ENCODE measurements at regions not wholly inside any gene's neighbourhood (a gene's known extent, or its start where the extent isn't known, plus 50 kb on each side); places are given as distances from the start of the nearest gene placed in this dataset.

DNA sequence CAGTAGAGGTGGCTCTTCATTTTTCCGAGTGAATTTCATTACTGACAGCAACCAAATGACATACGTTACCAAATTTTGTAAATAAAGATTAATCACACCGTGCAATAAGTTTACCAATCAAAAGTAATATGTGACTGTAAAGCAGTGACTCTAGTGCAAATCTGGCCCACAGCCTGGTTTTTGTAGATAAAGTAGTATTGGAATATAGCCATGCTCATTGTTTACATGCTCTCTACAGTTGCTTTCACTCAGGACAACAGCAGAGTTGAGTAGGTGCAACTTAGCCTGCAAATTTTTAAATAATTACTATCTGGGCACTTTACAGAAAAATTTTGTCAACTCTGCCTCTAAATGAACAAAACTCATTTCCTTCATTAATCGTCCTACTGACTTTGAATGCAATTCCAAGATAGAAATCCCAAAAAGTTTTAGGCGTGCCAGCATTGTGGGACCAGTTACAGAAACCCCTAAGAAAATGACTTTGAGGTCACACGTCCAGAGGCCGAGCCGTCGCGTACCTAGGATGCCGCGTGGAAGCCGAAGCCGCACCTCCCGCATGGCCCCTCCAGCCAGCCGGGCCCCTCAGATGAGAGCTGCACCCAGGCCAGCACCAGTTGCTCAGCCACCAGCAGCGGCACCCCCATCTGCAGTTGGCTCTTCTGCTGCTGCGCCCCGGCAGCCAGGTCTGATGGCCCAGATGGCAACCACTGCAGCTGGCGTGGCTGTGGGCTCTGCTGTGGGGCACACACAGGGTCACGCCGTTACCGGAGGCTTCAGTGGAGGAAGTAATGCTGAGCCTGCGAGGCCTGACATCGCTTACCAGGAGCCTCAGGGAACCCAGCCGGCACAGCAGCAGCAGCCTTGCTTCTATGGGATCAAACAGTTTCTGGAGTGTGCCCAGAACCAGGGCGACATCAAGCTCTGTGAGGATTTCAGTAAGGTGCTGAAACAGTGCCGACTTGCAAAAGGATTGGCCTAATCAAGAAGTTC is 180.7 kb upstream of the TLE4 start:
- Histone ChIP-seq H3K36me3 (ENCODE audit: control insufficient read depth, insufficient read depth, low read length) (no peaks in the 10 kb centered on the region), H3K27me3 (ENCODE audit: control insufficient read depth, insufficient read depth, low read length) (no peaks in the 10 kb centered on the region), H3K4me1 (ENCODE audit: control insufficient read depth, insufficient read depth, low read length) (peaks cover 2% of the 10 kb centered on the region; the same call in 1 of the 2 replicates), H3K27ac (ENCODE audit: low read length) (no peak overlapping the region), H3K4me3 (ENCODE audit: low read length) (no peak overlapping the region), H3K9me3 (ENCODE audit: control insufficient read depth, insufficient read depth, low read length) (no peaks in the 10 kb centered on the region)
- DNase-seq (ENCODE audit: low read depth, low spot score): no peak
- WGBS (ENCODE audit: insufficient coverage, insufficient read length): no CpG with 5 or more reads among the region's 28 CpGs

DNA sequence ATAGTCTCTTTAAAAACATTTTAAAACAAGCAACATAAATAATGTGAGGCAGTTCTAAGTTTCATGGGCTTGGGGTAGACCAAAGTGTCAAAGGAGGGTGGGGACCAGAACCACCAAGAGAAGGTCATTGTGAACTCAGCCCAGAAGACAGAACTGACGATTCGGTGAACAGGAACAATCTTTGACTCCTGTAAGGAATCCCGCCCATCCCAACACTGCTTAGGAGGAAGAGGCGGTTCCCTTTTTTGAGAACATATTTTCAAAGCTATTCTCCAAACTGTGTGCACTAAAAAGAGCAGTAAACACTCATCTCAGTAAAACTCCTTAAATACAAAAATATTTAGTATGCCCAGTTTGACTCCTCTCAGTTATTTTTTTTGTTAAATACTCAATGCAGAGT is 176.5 kb upstream of the TLE4 start:
- no CpG with 5 or more reads among the region's 4 CpGs for WGBS (ENCODE audit: insufficient coverage, insufficient read length)
- H3K36me3 ChIP-seq (ENCODE audit: control insufficient read depth, insufficient read depth, low read length): no peaks in the 10 kb centered on the region
- H3K27me3 ChIP-seq (ENCODE audit: control insufficient read depth, insufficient read depth, low read length): no peaks in the 10 kb centered on the region
- H3K4me3 ChIP-seq (ENCODE audit: low read length): no peak overlapping the region
- H3K9me3 ChIP-seq (ENCODE audit: control insufficient read depth, insufficient read depth, low read length): no peaks in the 10 kb centered on the region
- no peak for DNase-seq (ENCODE audit: low read depth, low spot score)
- H3K27ac ChIP-seq (ENCODE audit: low read length): no peak overlapping the region
- H3K4me1 ChIP-seq (ENCODE audit: control insufficient read depth, insufficient read depth, low read length): peaks cover 3% of the 10 kb centered on the region; the same call in 1 of the 2 replicates

GRCh38 chr9:79395755-79396154 is 176.0 kb upstream of the TLE4 start:
- no CpG with 5 or more reads among the region's 7 CpGs for WGBS (ENCODE audit: insufficient coverage, insufficient read length)
- Histone ChIP-seq H3K27ac (ENCODE audit: low read length) (no peak overlapping the region), H3K27me3 (ENCODE audit: control insufficient read depth, insufficient read depth, low read length) (no peaks in the 10 kb centered on the region), H3K36me3 (ENCODE audit: control insufficient read depth, insufficient read depth, low read length) (no peaks in the 10 kb centered on the region), H3K4me1 (ENCODE audit: control insufficient read depth, insufficient read depth, low read length) (peaks cover 3% of the 10 kb centered on the region; the same call in 1 of the 2 replicates), H3K9me3 (ENCODE audit: control insufficient read depth, insufficient read depth, low read length) (no peaks in the 10 kb centered on the region), H3K4me3 (ENCODE audit: low read length) (no peak overlapping the region)
- no peak for DNase-seq (ENCODE audit: low read depth, low spot score)

- H3K36me3 ChIP-seq (ENCODE audit: control insufficient read depth, insufficient read depth, low read length): no peaks in the 10 kb centered on the region
- H3K4me1 ChIP-seq (ENCODE audit: control insufficient read depth, insufficient read depth, low read length): peaks cover 3% of the 10 kb centered on the region; the same call in 1 of the 2 replicates
- DNase-seq (ENCODE audit: low read depth, low spot score): no peak
- WGBS (ENCODE audit: insufficient coverage, insufficient read length): no CpG with 5 or more reads among the region's 4 CpGs
- no peaks in the 10 kb centered on the region for H3K27me3 ChIP-seq (ENCODE audit: control insufficient read depth, insufficient read depth, low read length)
- H3K9me3 ChIP-seq (ENCODE audit: control insufficient read depth, insufficient read depth, low read length): no peaks in the 10 kb centered on the region
- H3K4me3 ChIP-seq (ENCODE audit: low read length): no peak overlapping the region
- no peak overlapping the region for H3K27ac ChIP-seq (ENCODE audit: low read length)
Observed at GRCh38 chr9:79396168-79396567, 175.6 kb upstream of the TLE4 start.

DNA sequence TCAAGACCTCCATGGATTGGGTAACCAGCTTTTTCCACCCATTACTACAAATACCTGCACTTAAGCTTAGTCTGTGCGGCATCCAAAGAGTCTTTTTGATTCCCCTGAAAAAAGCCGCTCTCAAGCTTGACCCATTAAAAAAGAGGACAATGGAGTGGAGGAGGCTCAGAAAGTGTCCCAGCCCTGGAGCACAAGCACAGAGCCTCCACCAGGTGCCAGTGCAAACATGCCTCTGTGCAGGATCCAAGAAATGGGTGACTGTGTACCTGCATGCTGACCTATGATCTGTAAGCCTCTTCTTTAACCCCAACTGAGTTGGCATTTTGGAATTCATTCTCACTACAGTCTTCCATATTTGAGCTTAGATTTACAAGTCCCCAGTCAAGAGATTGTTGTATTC is 168.3 kb upstream of the TLE4 start:
- Histone ChIP-seq H3K27ac (ENCODE audit: low read length) (no peak overlapping the region), H3K4me1 (ENCODE audit: control insufficient read depth, insufficient read depth, low read length) (no peaks in the 10 kb centered on the region), H3K27me3 (ENCODE audit: control insufficient read depth, insufficient read depth, low read length) (no peaks in the 10 kb centered on the region), H3K4me3 (ENCODE audit: low read length) (no peak overlapping the region), H3K36me3 (ENCODE audit: control insufficient read depth, insufficient read depth, low read length) (no peaks in the 10 kb centered on the region), H3K9me3 (ENCODE audit: control insufficient read depth, insufficient read depth, low read length) (no peaks in the 10 kb centered on the region)
- DNase-seq (ENCODE audit: low read depth, low spot score): no peak
- WGBS (ENCODE audit: insufficient coverage, insufficient read length): no CpG with 5 or more reads among the region's 2 CpGs

DNA sequence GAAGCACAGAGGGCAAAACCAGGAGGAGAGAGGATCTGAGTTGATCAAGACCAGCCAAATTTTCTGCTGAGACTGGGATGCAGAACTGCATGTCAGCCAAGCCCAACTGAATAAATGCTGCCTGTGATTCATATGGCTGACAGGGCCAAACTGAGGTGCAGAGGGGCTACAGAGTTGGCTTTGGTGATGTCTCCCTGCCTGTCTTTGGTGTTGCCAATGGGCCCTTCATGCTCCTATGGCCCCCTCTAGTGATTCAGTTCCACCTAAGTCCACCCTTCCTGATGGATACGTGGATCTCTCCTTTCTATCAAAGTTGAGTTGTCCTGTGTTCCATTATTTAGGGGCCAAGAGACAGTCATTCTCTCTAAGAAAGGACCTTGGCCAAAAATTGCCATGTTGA is 163.6 kb upstream of the TLE4 start:
- Histone ChIP-seq H3K4me1 (ENCODE audit: control insufficient read depth, insufficient read depth, low read length) (peaks cover 1% of the 10 kb centered on the region; the same call in 1 of the 2 replicates), H3K36me3 (ENCODE audit: control insufficient read depth, insufficient read depth, low read length) (no peaks in the 10 kb centered on the region), H3K4me3 (ENCODE audit: low read length) (no peak overlapping the region), H3K9me3 (ENCODE audit: control insufficient read depth, insufficient read depth, low read length) (no peaks in the 10 kb centered on the region), H3K27me3 (ENCODE audit: control insufficient read depth, insufficient read depth, low read length) (no peaks in the 10 kb centered on the region), H3K27ac (ENCODE audit: low read length) (no peak overlapping the region)
- no CpG with 5 or more reads among the region's 1 CpG for WGBS (ENCODE audit: insufficient coverage, insufficient read length)
- DNase-seq (ENCODE audit: low read depth, low spot score): no peak

GRCh38 chr9:79408617-79409016 is 163.1 kb upstream of the TLE4 start:
- Histone ChIP-seq H3K9me3 (ENCODE audit: control insufficient read depth, insufficient read depth, low read length) (no peaks in the 10 kb centered on the region), H3K27me3 (ENCODE audit: control insufficient read depth, insufficient read depth, low read length) (no peaks in the 10 kb centered on the region), H3K4me3 (ENCODE audit: low read length) (no peak overlapping the region), H3K4me1 (ENCODE audit: control insufficient read depth, insufficient read depth, low read length) (peaks cover 1% of the 10 kb centered on the region; the same call in 1 of the 2 replicates), H3K36me3 (ENCODE audit: control insufficient read depth, insufficient read depth, low read length) (no peaks in the 10 kb centered on the region), H3K27ac (ENCODE audit: low read length) (no peak overlapping the region)
- no peak for DNase-seq (ENCODE audit: low read depth, low spot score)
- WGBS (ENCODE audit: insufficient coverage, insufficient read length): no CpG with 5 or more reads among the region's 3 CpGs

DNA sequence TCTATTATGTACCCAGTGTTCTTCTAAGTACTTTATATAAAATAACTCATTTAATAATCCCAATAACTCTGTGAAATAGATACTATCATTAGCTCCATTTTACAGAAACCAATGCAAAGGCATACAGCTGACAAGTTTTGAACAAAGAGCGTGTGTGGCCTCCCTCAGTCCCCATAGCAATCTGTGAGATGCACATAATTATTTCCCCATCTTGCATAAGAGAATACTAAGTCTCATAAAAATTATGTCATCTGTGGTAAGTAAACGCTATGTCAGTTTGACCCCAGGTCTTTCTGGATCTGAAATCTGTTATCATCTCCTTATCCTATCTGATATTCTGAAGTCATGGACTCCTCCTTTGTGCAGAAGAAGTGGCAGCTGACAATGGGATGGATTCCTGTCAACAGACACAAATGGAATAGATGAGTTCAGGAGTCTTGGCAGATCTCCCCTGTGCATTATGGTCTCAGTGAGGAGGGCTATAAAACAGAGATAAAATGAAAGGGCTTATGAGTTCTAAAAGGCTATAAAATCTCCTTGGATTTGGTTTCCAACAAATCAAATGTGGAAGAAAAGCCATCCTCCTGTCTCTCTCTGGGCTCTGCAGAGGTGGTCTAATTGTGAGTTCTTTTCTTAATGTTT is 162.5 kb upstream of the TLE4 start:
- no peaks in the 10 kb centered on the region for H3K27me3 ChIP-seq (ENCODE audit: control insufficient read depth, insufficient read depth, low read length)
- WGBS (ENCODE audit: insufficient coverage, insufficient read length): no CpG with 5 or more reads among the region's 2 CpGs
- DNase-seq (ENCODE audit: low read depth, low spot score): no peak

DNA sequence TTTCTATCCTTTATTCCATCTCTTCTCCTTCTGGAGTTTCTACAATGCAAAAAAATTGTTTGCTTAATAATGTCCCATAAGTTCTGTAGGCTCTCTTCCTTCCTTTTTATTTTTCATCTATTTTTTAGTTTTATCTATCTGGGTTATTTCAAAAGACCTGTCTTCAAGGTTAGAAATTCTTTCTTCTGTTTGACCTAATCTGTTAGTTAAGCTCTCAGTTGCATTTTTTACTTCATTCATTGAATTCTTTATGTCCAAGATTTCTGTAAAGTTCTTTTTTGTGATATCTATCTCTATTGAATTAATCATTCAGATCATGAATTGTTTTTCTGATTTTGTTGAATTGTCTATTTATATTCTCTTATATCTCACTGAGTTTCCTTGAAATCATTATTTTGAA is 145.9 kb upstream of the TLE4 start:
- H3K4me3 ChIP-seq (ENCODE audit: low read length): no peak overlapping the region
- no peaks in the 10 kb centered on the region for H3K9me3 ChIP-seq (ENCODE audit: control insufficient read depth, insufficient read depth, low read length)
- DNase-seq (ENCODE audit: low read depth, low spot score): no peak
- H3K27me3 ChIP-seq (ENCODE audit: control insufficient read depth, insufficient read depth, low read length): no peaks in the 10 kb centered on the region
- no peak overlapping the region for H3K27ac ChIP-seq (ENCODE audit: low read length)
- no peaks in the 10 kb centered on the region for H3K36me3 ChIP-seq (ENCODE audit: control insufficient read depth, insufficient read depth, low read length)
- no peaks in the 10 kb centered on the region for H3K4me1 ChIP-seq (ENCODE audit: control insufficient read depth, insufficient read depth, low read length)

More for the DNA sequence above, 162.5 kb upstream of the TLE4 start:
- Histone ChIP-seq H3K9me3 (ENCODE audit: control insufficient read depth, insufficient read depth, low read length) (no peaks in the 10 kb centered on the region), H3K36me3 (ENCODE audit: control insufficient read depth, insufficient read depth, low read length) (no peaks in the 10 kb centered on the region), H3K27ac (ENCODE audit: low read length) (no peak overlapping the region), H3K4me1 (ENCODE audit: control insufficient read depth, insufficient read depth, low read length) (peaks cover 1% of the 10 kb centered on the region; the same call in 1 of the 2 replicates), H3K4me3 (ENCODE audit: low read length) (no peak overlapping the region)

DNA sequence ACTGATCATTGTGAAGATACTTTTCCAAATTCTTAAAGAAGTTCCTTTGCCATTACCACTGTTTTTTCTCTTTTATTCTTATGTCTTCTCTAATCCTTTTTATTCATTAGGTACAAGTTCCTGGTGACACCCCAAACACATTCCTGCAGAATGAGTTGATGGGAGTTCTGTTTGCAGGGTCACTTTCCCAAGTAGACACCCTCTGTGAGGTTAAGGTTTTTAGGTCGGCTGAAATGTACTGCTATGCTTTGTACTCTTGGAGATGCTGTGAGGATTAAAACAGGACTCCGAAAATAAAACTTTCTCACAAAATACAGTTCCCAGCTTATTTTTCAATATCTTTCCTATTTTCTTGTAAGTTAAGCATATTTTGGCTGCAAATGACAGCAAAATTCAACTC is 143.3 kb upstream of the TLE4 start:
- Histone ChIP-seq H3K4me3 (ENCODE audit: low read length) (no peak overlapping the region), H3K27ac (ENCODE audit: low read length) (no peak overlapping the region), H3K9me3 (ENCODE audit: control insufficient read depth, insufficient read depth, low read length) (no peaks in the 10 kb centered on the region), H3K36me3 (ENCODE audit: control insufficient read depth, insufficient read depth, low read length) (no peaks in the 10 kb centered on the region), H3K27me3 (ENCODE audit: control insufficient read depth, insufficient read depth, low read length) (no peaks in the 10 kb centered on the region), H3K4me1 (ENCODE audit: control insufficient read depth, insufficient read depth, low read length) (no peaks in the 10 kb centered on the region)
- DNase-seq (ENCODE audit: low read depth, low spot score): no peak
- no CpG with 5 or more reads among the region's 2 CpGs for WGBS (ENCODE audit: insufficient coverage, insufficient read length)

All from iPS DF 6.9 (cell line).